ACC112 (cell line): ENCODE measurements at regions not wholly inside any gene's neighbourhood (a gene's known extent, or its start where the extent isn't known, plus 50 kb on each side); places are given as distances from the start of the nearest gene placed in this dataset.

Experiments used
- H2AFZ ChIP-seq: fragments of 200-600 bp; sonication (generic); one replicate; pipeline ENCODE4 v1.6.0; 2017; ENCODE audit warnings: antibody characterized with exemption, low read length; ENCODE audit not compliant: unreplicated experiment
- H3K27ac ChIP-seq: fragments of 200-600 bp; sonication (generic); 2 replicates; pipeline ENCODE4 v1.5.1; 2014; ENCODE audit warnings: low read depth, mild to moderate bottlenecking, antibody characterized with exemption, low read length, moderate library complexity
- H3K27me3 ChIP-seq: fragments of 200-600 bp; sonication (generic); 2 replicates; pipeline ENCODE4 v1.6.1; 2014; ENCODE audit warnings: mild to moderate bottlenecking, antibody characterized with exemption, low read length, moderate library complexity, mixed read lengths; ENCODE audit not compliant: insufficient read depth
- H3K36me3 ChIP-seq: fragments of 200-600 bp; sonication (generic); 2 replicates; pipeline ENCODE4 v1.6.1; 2016; ENCODE audit warnings: mild to moderate bottlenecking, antibody characterized with exemption, low read length, moderate library complexity, mixed read lengths; ENCODE audit not compliant: insufficient read depth
- H3K4me1 ChIP-seq: fragments of 200-600 bp; sonication (generic); one replicate; pipeline ENCODE4 v1.6.1; 2016; ENCODE audit warnings: low read length, mixed read lengths; ENCODE audit not compliant: insufficient read depth, unreplicated experiment, control insufficient read depth
- H3K4me3 ChIP-seq: fragments of 200-600 bp; sonication (generic); 2 replicates; pipeline ENCODE4 v1.5.1; 2014; ENCODE audit warnings: mild to moderate bottlenecking, low read depth, low read length
- H3K79me2 ChIP-seq: fragments of 200-600 bp; sonication (generic); one replicate; pipeline ENCODE4 v1.6.0; 2016; ENCODE audit warnings: low read length; ENCODE audit not compliant: control insufficient read depth, unreplicated experiment, insufficient read depth

DNA sequence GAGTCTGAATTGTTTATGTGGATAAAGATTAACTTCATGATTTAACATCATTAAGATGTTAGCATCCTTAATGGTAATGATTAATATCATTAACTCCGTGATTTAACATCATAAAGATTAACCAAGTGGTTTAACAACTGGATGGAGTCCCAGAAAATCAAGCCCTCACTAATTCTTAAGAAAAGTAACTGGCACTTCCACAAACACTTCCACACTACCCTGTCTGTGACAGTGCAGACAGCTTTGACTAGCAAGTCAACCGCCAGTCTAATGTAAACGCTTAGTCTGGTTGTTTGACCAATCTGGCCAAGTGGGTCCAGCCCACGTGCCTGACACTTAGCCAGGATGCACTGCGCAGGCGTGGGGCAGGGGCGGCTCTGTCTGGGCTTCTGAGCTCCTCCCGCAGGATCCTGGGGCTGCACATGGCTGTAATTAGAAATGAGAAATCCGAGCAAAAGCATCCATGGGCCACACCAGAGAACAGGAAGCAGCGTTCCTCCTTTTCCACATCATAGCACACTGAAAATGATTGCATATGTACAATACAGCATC lies 424.2 kb downstream of the FOXA2 start:
- no peak overlapping the region for H2AFZ ChIP-seq
- no peak overlapping the region for H3K4me3 ChIP-seq
- H3K4me1 ChIP-seq = no peaks in the 10 kb centered on the region
- H3K27ac ChIP-seq = no peak overlapping the region
- no peaks in the 10 kb centered on the region for H3K27me3 ChIP-seq
- H3K36me3 ChIP-seq = no peaks in the 10 kb centered on the region
- H3K79me2 ChIP-seq = no peaks in the 10 kb centered on the region

DNA sequence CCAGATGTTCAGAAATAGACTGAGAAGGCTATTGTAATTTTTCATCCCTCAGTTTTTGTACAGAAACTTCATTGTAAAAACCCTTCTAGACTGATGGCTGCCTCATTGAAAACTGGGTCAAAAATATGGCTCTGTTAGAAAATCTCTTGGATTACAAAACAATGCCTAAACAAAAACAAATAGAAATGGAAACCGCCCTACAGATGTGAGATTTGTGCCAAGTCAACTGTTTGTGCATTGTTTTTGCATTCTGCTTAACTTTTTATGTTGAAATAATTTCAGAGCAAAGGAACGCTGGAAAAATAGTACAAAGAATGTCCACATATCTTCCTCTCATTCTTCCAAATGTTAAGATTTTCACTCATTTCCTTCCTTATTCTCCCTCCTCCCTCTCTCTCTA lies 425.1 kb downstream of the FOXA2 start:
- Histone ChIP-seq H2AFZ (no peak overlapping the region), H3K27me3 (no peaks in the 10 kb centered on the region), H3K36me3 (no peaks in the 10 kb centered on the region), H3K79me2 (no peaks in the 10 kb centered on the region), H3K27ac (no peak overlapping the region), H3K4me3 (no peak overlapping the region), H3K4me1 (no peaks in the 10 kb centered on the region)

DNA sequence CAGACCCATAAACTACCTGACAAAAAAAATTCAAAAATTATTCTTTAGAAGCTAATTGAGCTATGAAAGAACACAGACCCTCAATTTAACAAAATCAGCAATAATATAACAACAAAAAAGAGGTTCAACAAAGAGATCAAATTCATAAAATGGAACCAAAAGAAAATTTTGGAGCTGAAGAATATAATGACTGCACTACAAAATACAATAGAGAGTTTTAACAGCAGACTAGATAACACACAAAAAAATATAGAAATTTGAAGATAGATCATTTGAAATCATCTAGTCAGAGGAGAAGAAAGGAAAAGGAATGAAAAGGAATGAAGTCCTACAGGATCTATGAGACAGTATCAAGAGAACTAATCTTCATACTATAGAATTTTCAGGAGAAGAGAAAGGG lies 422.1 kb downstream of the PAX1 start:
- no peaks in the 10 kb centered on the region for H3K36me3 ChIP-seq
- H3K27ac ChIP-seq = no peak overlapping the region
- H3K79me2 ChIP-seq = no peaks in the 10 kb centered on the region
- H3K4me1 ChIP-seq = no peaks in the 10 kb centered on the region
- H3K27me3 ChIP-seq = no peaks in the 10 kb centered on the region
- H2AFZ ChIP-seq = no peak overlapping the region
- no peak overlapping the region for H3K4me3 ChIP-seq

DNA sequence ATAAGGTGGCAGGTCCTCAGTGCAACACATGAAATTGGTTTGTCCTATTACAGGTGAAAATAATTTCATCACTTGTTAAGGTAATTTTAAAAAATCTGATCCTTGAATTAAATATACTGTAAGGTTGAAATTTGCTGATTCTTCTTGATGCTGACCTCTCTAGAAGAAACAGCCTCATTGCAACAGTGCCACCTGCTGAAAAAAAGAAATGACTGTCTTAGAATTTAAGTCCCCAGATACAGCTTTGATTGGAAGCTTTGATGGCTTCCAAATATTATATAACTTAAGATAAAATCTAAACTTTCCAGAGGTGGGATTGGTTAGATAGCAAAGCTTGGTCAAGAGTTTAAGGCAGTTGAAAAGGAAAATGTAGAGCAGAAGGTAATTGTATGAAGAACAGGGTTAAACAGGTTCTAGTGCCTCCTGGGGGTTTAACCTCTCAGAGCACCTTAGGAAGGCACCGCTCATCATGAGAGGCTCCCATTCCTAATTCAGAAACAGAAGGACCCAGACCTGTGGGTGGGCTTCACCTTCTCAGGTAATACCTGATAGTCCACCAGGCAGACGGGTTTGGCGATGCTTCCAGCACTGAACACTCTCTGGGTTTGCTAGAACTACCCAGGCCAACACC lies 401.0 kb downstream of the PAX1 start:
- Histone ChIP-seq H3K27ac (no peak overlapping the region), H3K27me3 (no peaks in the 10 kb centered on the region), H3K79me2 (no peaks in the 10 kb centered on the region), H2AFZ (no peak overlapping the region), H3K4me3 (no peak overlapping the region), H3K36me3 (no peaks in the 10 kb centered on the region), H3K4me1 (no peaks in the 10 kb centered on the region)

DNA sequence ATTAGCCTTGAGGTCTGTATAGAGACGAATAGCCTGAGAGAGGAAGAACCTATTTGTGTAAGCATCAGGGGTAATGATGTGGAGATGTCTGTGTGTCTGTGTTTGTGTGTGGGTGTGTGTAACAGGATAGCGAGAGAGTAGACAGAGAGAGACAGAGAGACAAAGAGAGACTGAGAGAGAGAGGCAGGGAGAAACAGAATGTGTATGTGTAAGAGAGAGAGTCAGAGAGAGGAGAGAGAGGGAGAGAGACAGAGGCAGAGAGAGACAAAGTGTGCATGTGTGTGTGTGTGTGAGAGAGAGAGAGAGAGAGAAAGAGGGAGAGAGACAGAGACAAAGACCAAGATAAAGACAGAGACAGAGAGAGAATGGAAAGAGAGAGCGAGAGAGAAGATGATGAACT lies 396.1 kb downstream of the PAX1 start:
- no peak overlapping the region for H2AFZ ChIP-seq
- H3K79me2 ChIP-seq = no peaks in the 10 kb centered on the region
- no peak overlapping the region for H3K27ac ChIP-seq
- no peaks in the 10 kb centered on the region for H3K36me3 ChIP-seq
- H3K27me3 ChIP-seq = no peaks in the 10 kb centered on the region
- no peaks in the 10 kb centered on the region for H3K4me1 ChIP-seq
- no peak overlapping the region for H3K4me3 ChIP-seq

DNA sequence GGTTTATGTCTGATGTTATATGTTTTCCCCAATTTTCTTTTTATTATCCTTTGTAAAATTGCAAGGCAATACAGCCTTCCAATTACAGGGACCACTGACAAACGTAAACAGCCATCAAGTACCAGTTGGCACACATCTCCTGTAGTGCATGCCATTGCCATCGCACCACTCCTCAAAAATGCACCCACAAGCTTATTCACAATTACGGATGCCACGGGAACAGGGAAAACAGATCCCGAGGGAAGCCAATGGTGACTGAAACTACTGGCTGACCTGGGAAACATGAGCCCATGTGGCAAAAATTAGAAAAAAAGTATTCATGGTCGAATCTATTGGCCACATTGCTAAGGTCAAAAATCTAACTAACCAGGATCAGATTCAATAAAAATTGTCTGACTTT lies 395.2 kb downstream of the PAX1 start:
- no peak overlapping the region for H2AFZ ChIP-seq

DNA sequence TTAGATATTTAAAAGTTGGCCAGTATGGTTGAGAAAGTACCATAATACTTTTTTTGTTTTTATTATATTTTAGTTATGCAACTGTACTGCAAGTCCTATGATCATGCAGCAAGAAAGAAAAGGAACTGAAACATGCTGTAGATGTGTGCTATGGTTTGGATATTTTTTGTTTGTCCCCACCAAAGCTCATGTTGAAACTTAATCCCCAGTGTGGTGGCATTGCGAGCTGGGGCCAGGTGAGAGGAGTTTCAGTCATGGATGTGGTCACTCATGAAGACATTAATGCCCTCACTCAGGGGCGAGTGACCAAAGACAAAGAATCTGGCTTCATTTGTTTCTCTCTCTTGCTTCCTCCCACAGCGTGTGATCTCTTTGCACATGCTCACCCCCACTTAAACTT lies 393.9 kb downstream of the PAX1 start:
- H3K27me3 ChIP-seq = no peaks in the 10 kb centered on the region
- H3K4me1 ChIP-seq = no peaks in the 10 kb centered on the region
- H2AFZ ChIP-seq = no peak overlapping the region
- H3K36me3 ChIP-seq = no peaks in the 10 kb centered on the region
- H3K4me3 ChIP-seq = no peak overlapping the region
- no peaks in the 10 kb centered on the region for H3K79me2 ChIP-seq
- H3K27ac ChIP-seq = no peak overlapping the region

More for the DNA sequence above, 395.2 kb downstream of the PAX1 start:
- no peak overlapping the region for H3K27ac ChIP-seq
- no peak overlapping the region for H3K4me3 ChIP-seq
- H3K79me2 ChIP-seq = no peaks in the 10 kb centered on the region
- no peaks in the 10 kb centered on the region for H3K4me1 ChIP-seq
- no peaks in the 10 kb centered on the region for H3K27me3 ChIP-seq
- no peaks in the 10 kb centered on the region for H3K36me3 ChIP-seq

DNA sequence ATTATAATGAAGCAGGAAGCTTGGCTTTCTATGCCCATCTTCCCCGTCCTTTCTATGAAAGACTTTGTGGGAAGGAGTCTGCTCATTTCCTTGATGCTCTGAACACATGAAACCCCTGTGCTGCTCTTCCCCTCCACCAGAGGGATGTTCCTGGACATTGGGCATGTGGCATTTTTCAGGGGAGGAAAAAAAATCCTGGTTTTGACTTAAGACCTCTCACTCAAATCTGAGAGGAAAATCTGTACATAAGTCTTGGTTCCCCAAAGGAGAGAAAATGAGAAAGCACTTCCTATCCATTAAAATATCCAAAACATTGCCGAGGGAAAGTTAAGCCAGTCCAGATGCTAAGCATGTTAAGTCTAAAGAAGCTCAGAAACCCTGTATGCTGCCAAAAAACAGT lies 393.0 kb downstream of the PAX1 start:
- Histone ChIP-seq H3K36me3 (no peaks in the 10 kb centered on the region), H2AFZ (no peak overlapping the region), H3K27ac (no peak overlapping the region), H3K4me3 (no peak overlapping the region), H3K79me2 (no peaks in the 10 kb centered on the region), H3K4me1 (no peaks in the 10 kb centered on the region), H3K27me3 (no peaks in the 10 kb centered on the region)

DNA sequence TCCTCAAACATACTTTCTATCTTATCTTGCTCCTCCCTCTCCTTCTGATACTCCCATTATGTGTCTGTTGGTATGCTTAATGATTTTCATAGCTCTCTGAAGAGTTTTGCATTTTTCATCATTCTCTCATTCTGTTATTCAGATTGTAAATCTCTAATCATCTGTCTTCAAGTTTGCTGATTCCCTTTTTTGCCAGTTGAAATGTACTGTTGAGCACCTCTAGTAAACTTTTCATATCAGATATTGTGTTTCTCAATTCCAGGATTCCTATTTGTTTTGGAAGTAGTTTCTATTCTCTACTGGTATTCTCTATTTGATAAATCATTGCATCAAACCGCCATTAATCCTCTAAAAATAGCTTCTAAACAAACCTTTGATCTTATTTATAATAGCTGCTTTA lies 387.7 kb downstream of the PAX1 start:
- Histone ChIP-seq H3K27me3 (no peaks in the 10 kb centered on the region), H2AFZ (no peak overlapping the region), H3K27ac (no peak overlapping the region), H3K36me3 (no peaks in the 10 kb centered on the region), H3K79me2 (no peaks in the 10 kb centered on the region), H3K4me1 (no peaks in the 10 kb centered on the region), H3K4me3 (no peak overlapping the region)

DNA sequence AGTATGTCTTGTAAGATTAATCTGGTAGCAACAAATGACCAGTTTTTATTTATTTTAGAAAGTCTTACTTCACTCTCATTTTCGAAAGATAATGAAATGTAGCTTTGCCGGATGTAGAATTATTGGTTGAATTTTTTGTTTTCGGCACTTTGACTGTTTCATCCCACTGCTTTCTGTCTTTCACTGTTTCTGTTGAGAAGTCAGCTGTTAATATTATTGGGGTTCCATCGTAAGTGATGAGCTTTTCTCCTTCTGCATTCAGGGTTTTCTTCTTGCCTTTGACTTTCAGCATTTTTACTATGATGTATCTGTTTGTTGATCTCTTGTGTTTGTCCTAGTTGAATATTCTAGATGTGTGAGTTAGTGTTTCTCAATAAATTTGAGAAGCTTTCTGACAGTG lies 383.4 kb downstream of the PAX1 start:
- no peaks in the 10 kb centered on the region for H3K36me3 ChIP-seq
- H3K4me3 ChIP-seq = no peak overlapping the region
- H3K27ac ChIP-seq = no peak overlapping the region
- no peaks in the 10 kb centered on the region for H3K79me2 ChIP-seq
- no peaks in the 10 kb centered on the region for H3K4me1 ChIP-seq
- H2AFZ ChIP-seq = no peak overlapping the region
- no peaks in the 10 kb centered on the region for H3K27me3 ChIP-seq

DNA sequence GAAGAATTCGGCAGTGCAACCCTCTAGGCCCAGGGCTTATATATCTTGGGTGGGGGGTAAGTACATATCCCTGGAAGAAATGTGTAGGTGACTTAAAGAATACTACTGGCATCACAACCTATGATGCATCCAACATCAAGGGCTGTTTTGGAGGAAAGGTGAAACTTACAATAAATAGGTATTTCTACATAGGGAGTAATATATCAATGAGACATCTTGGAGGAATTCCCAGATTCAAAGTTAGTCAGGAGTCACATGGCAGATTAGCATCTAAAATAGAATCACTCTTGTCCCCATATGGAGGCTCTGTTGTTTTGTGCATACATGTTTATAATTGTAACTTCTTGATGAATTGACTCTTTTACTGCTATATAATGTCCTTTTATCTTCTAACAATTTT lies 375.5 kb downstream of the PAX1 start:
- Histone ChIP-seq H3K4me3 (no peak overlapping the region), H3K36me3 (no peaks in the 10 kb centered on the region), H2AFZ (no peak overlapping the region), H3K4me1 (no peaks in the 10 kb centered on the region), H3K27me3 (no peaks in the 10 kb centered on the region), H3K79me2 (no peaks in the 10 kb centered on the region), H3K27ac (no peak overlapping the region)
